HEK293 (cell line): ENCODE measurements at regions not wholly inside any gene's neighbourhood (a gene's known extent, or its start where the extent isn't known, plus 50 kb on each side); places are given as distances from the start of the nearest gene placed in this dataset.

Source experiments
- MYNN ChIP-seq: fragments of 450-650 bp; formaldehyde crosslinking; IDR thresholded peaks from 2 replicates; pipeline ENCODE4 v1.5.1; 2016; ENCODE audit warnings: missing biosample characterization, missing genetic modification characterization, borderline replicate concordance
- REPIN1 ChIP-seq: fragments of 450-650 bp; formaldehyde crosslinking; IDR thresholded peaks from 2 replicates; pipeline ENCODE4 v1.5.1; 2017; ENCODE audit warnings: missing biosample characterization, missing genetic modification characterization, low read depth
- ZBTB21 ChIP-seq: fragments of 450-650 bp; formaldehyde crosslinking; IDR thresholded peaks from 2 replicates; pipeline ENCODE4 v1.5.1; 2017; ENCODE audit warnings: missing biosample characterization, missing genetic modification characterization
- ZNF521 ChIP-seq: fragments of 450-650 bp; formaldehyde crosslinking; IDR thresholded peaks from 2 replicates; pipeline ENCODE4 v1.5.1; 2017; ENCODE audit warnings: missing biosample characterization, mild to moderate bottlenecking, missing genetic modification characterization
- ZNF76 ChIP-seq: fragments of 450-650 bp; formaldehyde crosslinking; IDR thresholded peaks from 2 replicates; pipeline ENCODE4; 2016; ENCODE audit warnings: low read depth, missing biosample characterization, missing genetic modification characterization, borderline replicate concordance
- TF ChIP-seq, protein P1 (sequence below): fragments of 450-650 bp; formaldehyde crosslinking; IDR thresholded peaks from 2 replicates; pipeline ENCODE4 v1.5.1; 2017; ENCODE audit warnings: missing biosample characterization, missing genetic modification characterization
- TF ChIP-seq, protein P2 (sequence below): fragments of 450-650 bp; formaldehyde crosslinking; IDR thresholded peaks from 2 replicates; pipeline ENCODE4 v1.5.1; 2016; ENCODE audit warnings: missing biosample characterization, missing genetic modification characterization
- TF ChIP-seq, protein P3 (sequence below): fragments of 450-650 bp; formaldehyde crosslinking; IDR thresholded peaks from 2 replicates; pipeline ENCODE4 v1.5.1; 2016; ENCODE audit warnings: missing biosample characterization, missing genetic modification characterization
- TF ChIP-seq, protein P4 (sequence below): fragments of 450-650 bp; formaldehyde crosslinking; IDR thresholded peaks from 2 replicates; pipeline ENCODE4 v1.5.1; 2016; ENCODE audit warnings: missing biosample characterization, missing genetic modification characterization

DNA sequence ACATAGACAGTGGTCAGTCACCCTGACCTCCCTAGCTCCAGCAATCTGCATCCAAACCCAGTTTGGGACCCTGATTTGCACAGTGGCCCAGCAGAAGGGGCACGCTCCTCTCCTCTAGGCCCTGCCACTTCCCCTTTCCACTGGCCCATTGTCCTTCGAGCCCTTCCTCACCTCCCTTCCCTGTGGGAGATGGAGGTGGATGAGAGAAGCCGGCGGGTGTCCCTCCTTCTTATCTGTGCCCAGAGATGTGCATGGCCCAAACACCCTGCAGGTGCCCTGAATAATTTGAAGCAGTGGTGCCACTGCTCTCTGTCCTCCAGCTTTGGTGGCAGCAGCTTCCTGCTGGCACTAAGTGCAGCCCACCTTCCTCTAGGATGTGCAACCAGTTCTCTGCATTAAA, 140.0 kb downstream of the BARX1 start:
- TF ChIP-seq REPIN1 (tag by site-specific recombination) (no peak), ZBTB21 (tag by site-specific recombination) (no peak), ZNF76 (tag by site-specific recombination) (no peak), ZNF521 (no peak), MYNN (tag by site-specific recombination) (no peak)
- TF ChIP-seq, protein P1, sequence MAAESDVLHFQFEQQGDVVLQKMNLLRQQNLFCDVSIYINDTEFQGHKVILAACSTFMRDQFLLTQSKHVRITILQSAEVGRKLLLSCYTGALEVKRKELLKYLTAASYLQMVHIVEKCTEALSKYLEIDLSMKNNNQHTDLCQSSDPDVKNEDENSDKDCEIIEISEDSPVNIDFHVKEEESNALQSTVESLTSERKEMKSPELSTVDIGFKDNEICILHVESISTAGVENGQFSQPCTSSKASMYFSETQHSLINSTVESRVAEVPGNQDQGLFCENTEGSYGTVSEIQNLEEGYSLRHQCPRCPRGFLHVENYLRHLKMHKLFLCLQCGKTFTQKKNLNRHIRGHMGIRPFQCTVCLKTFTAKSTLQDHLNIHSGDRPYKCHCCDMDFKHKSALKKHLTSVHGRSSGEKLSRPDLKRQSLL: no peak
- TF ChIP-seq, protein P2, sequence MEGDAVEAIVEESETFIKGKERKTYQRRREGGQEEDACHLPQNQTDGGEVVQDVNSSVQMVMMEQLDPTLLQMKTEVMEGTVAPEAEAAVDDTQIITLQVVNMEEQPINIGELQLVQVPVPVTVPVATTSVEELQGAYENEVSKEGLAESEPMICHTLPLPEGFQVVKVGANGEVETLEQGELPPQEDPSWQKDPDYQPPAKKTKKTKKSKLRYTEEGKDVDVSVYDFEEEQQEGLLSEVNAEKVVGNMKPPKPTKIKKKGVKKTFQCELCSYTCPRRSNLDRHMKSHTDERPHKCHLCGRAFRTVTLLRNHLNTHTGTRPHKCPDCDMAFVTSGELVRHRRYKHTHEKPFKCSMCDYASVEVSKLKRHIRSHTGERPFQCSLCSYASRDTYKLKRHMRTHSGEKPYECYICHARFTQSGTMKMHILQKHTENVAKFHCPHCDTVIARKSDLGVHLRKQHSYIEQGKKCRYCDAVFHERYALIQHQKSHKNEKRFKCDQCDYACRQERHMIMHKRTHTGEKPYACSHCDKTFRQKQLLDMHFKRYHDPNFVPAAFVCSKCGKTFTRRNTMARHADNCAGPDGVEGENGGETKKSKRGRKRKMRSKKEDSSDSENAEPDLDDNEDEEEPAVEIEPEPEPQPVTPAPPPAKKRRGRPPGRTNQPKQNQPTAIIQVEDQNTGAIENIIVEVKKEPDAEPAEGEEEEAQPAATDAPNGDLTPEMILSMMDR: no peak
- TF ChIP-seq, protein P3, sequence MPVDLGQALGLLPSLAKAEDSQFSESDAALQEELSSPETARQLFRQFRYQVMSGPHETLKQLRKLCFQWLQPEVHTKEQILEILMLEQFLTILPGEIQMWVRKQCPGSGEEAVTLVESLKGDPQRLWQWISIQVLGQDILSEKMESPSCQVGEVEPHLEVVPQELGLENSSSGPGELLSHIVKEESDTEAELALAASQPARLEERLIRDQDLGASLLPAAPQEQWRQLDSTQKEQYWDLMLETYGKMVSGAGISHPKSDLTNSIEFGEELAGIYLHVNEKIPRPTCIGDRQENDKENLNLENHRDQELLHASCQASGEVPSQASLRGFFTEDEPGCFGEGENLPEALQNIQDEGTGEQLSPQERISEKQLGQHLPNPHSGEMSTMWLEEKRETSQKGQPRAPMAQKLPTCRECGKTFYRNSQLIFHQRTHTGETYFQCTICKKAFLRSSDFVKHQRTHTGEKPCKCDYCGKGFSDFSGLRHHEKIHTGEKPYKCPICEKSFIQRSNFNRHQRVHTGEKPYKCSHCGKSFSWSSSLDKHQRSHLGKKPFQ (tag by site-specific recombination): no peak
- TF ChIP-seq, protein P4, sequence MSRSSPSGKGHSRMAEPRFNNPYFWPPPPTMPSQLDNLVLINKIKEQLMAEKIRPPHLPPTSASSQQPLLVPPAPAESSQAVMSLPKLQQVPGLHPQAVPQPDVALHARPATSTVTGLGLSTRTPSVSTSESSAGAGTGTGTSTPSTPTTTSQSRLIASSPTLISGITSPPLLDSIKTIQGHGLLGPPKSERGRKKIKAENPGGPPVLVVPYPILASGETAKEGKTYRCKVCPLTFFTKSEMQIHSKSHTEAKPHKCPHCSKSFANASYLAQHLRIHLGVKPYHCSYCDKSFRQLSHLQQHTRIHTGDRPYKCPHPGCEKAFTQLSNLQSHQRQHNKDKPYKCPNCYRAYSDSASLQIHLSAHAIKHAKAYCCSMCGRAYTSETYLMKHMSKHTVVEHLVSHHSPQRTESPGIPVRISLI (tag by site-specific recombination): no peak
